Progenitor cell of endocrine pancreas (in vitro differentiated cells): ENCODE measurements at regions not wholly inside any gene's neighbourhood (a gene's known extent, or its start where the extent isn't known, plus 50 kb on each side); places are given as distances from the start of the nearest gene placed in this dataset.

Source experiments
- DNase-seq: peaks from one replicate; pipeline ENCODE4 v3.0.0; 2021; ENCODE audit warnings: low spot score; ENCODE audit not compliant: unreplicated experiment
- H3K27ac Mint-ChIP-seq: 2 replicates; pipeline ENCODE4 v1.8.0; 2021; ENCODE audit warnings: mild to moderate bottlenecking, moderate library complexity, mixed read lengths
- H3K27me3 Mint-ChIP-seq: 2 replicates; pipeline ENCODE4 v1.8.0; 2021; ENCODE audit warnings: mixed read lengths
- H3K36me3 Mint-ChIP-seq: 2 replicates; pipeline ENCODE4 v1.8.0; 2022; ENCODE audit warnings: mixed read lengths; ENCODE audit not compliant: insufficient read depth
- H3K4me1 Mint-ChIP-seq: 2 replicates; pipeline ENCODE4 v1.8.0; 2021; ENCODE audit warnings: low read depth, mixed read lengths
- H3K4me3 Mint-ChIP-seq: 2 replicates; pipeline ENCODE4 v1.8.0; 2021; ENCODE audit warnings: low read depth, mild to moderate bottlenecking, moderate library complexity, mixed read lengths
- H3K9me3 Mint-ChIP-seq: 2 replicates; pipeline ENCODE4 v1.8.0; 2021; ENCODE audit warnings: low read depth, mixed read lengths
- CTCF ChIP-seq: fragments of 200-600 bp; sonication (generic); IDR thresholded peaks from one replicate; pipeline ENCODE4 v1.5.0; 2021; ENCODE audit warnings: antibody characterized with exemption, mild to moderate bottlenecking; ENCODE audit not compliant: unreplicated experiment

- no peak for TF ChIP-seq CTCF
- no peak overlapping the region for H3K4me3 Mint-ChIP-seq
- DNase-seq = no peak
- no peaks in the 10 kb centered on the region for H3K27me3 Mint-ChIP-seq
- H3K27ac Mint-ChIP-seq = no peak overlapping the region
- H3K36me3 Mint-ChIP-seq = no peaks in the 10 kb centered on the region
- H3K9me3 Mint-ChIP-seq = peaks cover 19% of the 10 kb centered on the region
- H3K4me1 Mint-ChIP-seq = peaks cover 24% of the 10 kb centered on the region
These were observed 116.0 kb upstream of the RPS6KA3 start for GRCh38 chrX:20382518-20383297.

- Mint-ChIP-seq H3K4me3 (no peak overlapping the region), H3K4me1 (peaks cover 27% of the 10 kb centered on the region), H3K9me3 (peaks cover 22% of the 10 kb centered on the region), H3K27ac (no peak overlapping the region), H3K27me3 (no peaks in the 10 kb centered on the region), H3K36me3 (no peaks in the 10 kb centered on the region)
- no peak for TF ChIP-seq CTCF
- DNase-seq = no peak
These were observed 115.4 kb upstream of the RPS6KA3 start for GRCh38 chrX:20382082-20382481.

- DNase-seq = no peak
- no peaks in the 10 kb centered on the region for H3K36me3 Mint-ChIP-seq
- peaks cover 43% of the 10 kb centered on the region for H3K4me1 Mint-ChIP-seq
- no peak for TF ChIP-seq CTCF
- H3K9me3 Mint-ChIP-seq = peaks cover 28% of the 10 kb centered on the region
- no peaks in the 10 kb centered on the region for H3K27me3 Mint-ChIP-seq
- no peak overlapping the region for H3K4me3 Mint-ChIP-seq
- H3K27ac Mint-ChIP-seq = peak overlapping the region; percentile 66
These were observed 111.7 kb upstream of the RPS6KA3 start for GRCh38 chrX:20378233-20378920.

- TF ChIP-seq CTCF = no peak
- no peak for DNase-seq
- Mint-ChIP-seq H3K36me3 (no peaks in the 10 kb centered on the region), H3K27ac (no peak overlapping the region), H3K27me3 (no peaks in the 10 kb centered on the region), H3K4me1 (peaks cover 34% of the 10 kb centered on the region), H3K9me3 (peaks cover 41% of the 10 kb centered on the region), H3K4me3 (no peak overlapping the region)
These were observed 108.3 kb upstream of the RPS6KA3 start for GRCh38 chrX:20374900-20375438.

- Mint-ChIP-seq H3K27me3 (no peaks in the 10 kb centered on the region), H3K4me3 (no peak overlapping the region), H3K36me3 (no peaks in the 10 kb centered on the region), H3K9me3 (peaks cover 41% of the 10 kb centered on the region), H3K4me1 (peaks cover 29% of the 10 kb centered on the region), H3K27ac (no peak overlapping the region)
- DNase-seq = no peak
- no peak for TF ChIP-seq CTCF
These were observed 107.7 kb upstream of the RPS6KA3 start for GRCh38 chrX:20374450-20374849.
